ENCODE measurements at regions not wholly inside any gene's neighbourhood (a gene's known extent, or its start where the extent isn't known, plus 50 kb on each side); places are given as distances from the start of the nearest gene placed in this dataset.

DNA sequence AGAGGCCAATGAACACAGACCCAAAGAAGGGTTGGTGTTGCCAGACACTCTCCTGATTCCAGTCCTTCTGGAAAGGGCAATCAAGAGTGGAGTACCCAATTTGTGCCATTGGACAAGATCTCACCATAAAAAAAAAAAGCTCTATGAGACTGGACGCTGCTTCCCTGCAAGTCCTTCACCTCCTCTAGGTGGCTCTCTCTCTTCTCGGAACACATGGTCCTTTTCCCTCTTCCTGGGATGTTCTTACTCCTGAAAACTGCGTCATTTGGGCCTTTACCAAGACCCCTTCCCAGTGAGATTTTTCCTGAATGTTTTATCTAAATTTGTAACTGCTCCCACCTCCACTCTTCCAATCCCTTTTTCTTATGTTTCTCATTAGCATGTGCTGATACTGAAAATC lies 280.8 kb downstream of the FOXA2 start (continued):
- TF ChIP-seq STAG1 (CRISPR knock-in tag; IDR thresholded peaks at IDR 0.05): 0 out of 2 replicates have a peak, but pooled peaks have one; percentile 27
- TF ChIP-seq MTA1 (CRISPR knock-in tag; IDR thresholded peaks at IDR 0.05; ENCODE audit: borderline replicate concordance): no peak
- no peak for TF ChIP-seq HOXA9 (CRISPR knock-in tag; IDR thresholded peaks at IDR 0.05; ENCODE audit: borderline replicate concordance)
- no peak for TF ChIP-seq ZNF20 (CRISPR knock-in tag; IDR thresholded peaks at IDR 0.05)
- TF ChIP-seq, protein P1, sequence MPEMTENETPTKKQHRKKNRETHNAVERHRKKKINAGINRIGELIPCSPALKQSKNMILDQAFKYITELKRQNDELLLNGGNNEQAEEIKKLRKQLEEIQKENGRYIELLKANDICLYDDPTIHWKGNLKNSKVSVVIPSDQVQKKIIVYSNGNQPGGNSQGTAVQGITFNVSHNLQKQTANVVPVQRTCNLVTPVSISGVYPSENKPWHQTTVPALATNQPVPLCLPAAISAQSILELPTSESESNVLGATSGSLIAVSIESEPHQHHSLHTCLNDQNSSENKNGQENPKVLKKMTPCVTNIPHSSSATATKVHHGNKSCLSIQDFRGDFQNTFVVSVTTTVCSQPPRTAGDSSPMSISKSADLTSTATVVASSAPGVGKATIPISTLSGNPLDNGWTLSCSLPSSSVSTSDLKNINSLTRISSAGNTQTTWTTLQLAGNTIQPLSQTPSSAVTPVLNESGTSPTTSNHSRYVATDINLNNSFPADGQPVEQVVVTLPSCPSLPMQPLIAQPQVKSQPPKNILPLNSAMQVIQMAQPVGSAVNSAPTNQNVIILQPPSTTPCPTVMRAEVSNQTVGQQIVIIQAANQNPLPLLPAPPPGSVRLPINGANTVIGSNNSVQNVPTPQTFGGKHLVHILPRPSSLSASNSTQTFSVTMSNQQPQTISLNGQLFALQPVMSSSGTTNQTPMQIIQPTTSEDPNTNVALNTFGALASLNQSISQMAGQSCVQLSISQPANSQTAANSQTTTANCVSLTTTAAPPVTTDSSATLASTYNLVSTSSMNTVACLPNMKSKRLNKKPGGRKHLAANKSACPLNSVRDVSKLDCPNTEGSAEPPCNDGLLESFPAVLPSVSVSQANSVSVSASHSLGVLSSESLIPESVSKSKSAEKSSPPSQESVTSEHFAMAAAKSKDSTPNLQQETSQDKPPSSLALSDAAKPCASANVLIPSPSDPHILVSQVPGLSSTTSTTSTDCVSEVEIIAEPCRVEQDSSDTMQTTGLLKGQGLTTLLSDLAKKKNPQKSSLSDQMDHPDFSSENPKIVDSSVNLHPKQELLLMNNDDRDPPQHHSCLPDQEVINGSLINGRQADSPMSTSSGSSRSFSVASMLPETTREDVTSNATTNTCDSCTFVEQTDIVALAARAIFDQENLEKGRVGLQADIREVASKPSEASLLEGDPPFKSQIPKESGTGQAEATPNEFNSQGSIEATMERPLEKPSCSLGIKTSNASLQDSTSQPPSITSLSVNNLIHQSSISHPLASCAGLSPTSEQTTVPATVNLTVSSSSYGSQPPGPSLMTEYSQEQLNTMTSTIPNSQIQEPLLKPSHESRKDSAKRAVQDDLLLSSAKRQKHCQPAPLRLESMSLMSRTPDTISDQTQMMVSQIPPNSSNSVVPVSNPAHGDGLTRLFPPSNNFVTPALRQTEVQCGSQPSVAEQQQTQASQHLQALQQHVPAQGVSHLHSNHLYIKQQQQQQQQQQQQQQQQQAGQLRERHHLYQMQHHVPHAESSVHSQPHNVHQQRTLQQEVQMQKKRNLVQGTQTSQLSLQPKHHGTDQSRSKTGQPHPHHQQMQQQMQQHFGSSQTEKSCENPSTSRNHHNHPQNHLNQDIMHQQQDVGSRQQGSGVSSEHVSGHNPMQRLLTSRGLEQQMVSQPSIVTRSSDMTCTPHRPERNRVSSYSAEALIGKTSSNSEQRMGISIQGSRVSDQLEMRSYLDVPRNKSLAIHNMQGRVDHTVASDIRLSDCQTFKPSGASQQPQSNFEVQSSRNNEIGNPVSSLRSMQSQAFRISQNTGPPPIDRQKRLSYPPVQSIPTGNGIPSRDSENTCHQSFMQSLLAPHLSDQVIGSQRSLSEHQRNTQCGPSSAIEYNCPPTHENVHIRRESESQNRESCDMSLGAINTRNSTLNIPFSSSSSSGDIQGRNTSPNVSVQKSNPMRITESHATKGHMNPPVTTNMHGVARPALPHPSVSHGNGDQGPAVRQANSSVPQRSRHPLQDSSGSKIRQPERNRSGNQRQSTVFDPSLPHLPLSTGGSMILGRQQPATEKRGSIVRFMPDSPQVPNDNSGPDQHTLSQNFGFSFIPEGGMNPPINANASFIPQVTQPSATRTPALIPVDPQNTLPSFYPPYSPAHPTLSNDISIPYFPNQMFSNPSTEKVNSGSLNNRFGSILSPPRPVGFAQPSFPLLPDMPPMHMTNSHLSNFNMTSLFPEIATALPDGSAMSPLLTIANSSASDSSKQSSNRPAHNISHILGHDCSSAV (CRISPR knock-in tag; IDR thresholded peaks at IDR 0.05; ENCODE audit: borderline replicate concordance): no peak
- no peak for TF ChIP-seq ZNF546 (CRISPR knock-in tag; conservative IDR thresholded peaks at IDR 0.05)
- TF ChIP-seq TARDBP (CRISPR knock-in tag; IDR thresholded peaks at IDR 0.05): no peak
- TF ChIP-seq ZNF644 (CRISPR knock-in tag; IDR thresholded peaks at IDR 0.05; ENCODE audit: low read depth): no peak
- no peak for TF ChIP-seq RARG (CRISPR knock-in tag; IDR thresholded peaks at IDR 0.05; ENCODE audit: low read depth)
- no peak for TF ChIP-seq ZNF746 (CRISPR knock-in tag; IDR thresholded peaks at IDR 0.05)
- TF ChIP-seq FLYWCH1 (CRISPR knock-in tag; IDR thresholded peaks at IDR 0.05): no peak
- no peak for TF ChIP-seq ISX (CRISPR knock-in tag; conservative IDR thresholded peaks at IDR 0.05)
- TF ChIP-seq SP5 (CRISPR knock-in tag; IDR thresholded peaks at IDR 0.05; ENCODE audit: borderline replicate concordance, low read depth): no peak
- no peak for TF ChIP-seq SOX13 (IDR thresholded peaks at IDR 0.05)
- no peak for TF ChIP-seq SOX13 (CRISPR knock-in tag; conservative IDR thresholded peaks at IDR 0.05 in 1 of 2, IDR thresholded peaks at IDR 0.05 in 1 of 2)
- TF ChIP-seq ZNF850 (CRISPR knock-in tag; conservative IDR thresholded peaks at IDR 0.05): no peak
- TF ChIP-seq, protein P2, sequence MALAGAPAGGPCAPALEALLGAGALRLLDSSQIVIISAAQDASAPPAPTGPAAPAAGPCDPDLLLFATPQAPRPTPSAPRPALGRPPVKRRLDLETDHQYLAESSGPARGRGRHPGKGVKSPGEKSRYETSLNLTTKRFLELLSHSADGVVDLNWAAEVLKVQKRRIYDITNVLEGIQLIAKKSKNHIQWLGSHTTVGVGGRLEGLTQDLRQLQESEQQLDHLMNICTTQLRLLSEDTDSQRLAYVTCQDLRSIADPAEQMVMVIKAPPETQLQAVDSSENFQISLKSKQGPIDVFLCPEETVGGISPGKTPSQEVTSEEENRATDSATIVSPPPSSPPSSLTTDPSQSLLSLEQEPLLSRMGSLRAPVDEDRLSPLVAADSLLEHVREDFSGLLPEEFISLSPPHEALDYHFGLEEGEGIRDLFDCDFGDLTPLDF (CRISPR knock-in tag; IDR thresholded peaks at IDR 0.05): no peak

All from HepG2 (cell line).